K562 (cell line): ENCODE measurements at regions not wholly inside any gene's neighbourhood (a gene's known extent, or its start where the extent isn't known, plus 50 kb on each side); places are given as distances from the start of the nearest gene placed in this dataset.

ENCODE experiments used
- EZH2 ChIP-seq: IDR thresholded peaks from 2 replicates; pipeline ENCODE4 v1.6.1; 2012; ENCODE audit warnings: low read depth, mild to moderate bottlenecking, inconsistent platforms, low read length, borderline replicate concordance
- JUND ChIP-seq, 2 experiments: IDR thresholded peaks; 2 replicates in 1 of 2; 3 replicates in 1 of 2; pipeline ENCODE4 v1.6.1; 2011; ENCODE audit warnings: borderline replicate concordance in 2 of 2, low read depth in 2 of 2, low read length in 2 of 2, improper control_type of control experiment in 1 of 2, missing biosample characterization in 1 of 2, missing genetic modification characterization in 1 of 2, missing genetic modification reagents in 1 of 2
- MYBL2 ChIP-seq, 2 experiments: fragments of 450-650 bp in 1 of 2; sonication (generic) in 1 of 2; formaldehyde crosslinking in 1 of 2; IDR thresholded peaks; 2 replicates each; pipeline versions ENCODE4 v1.6.1 to v1.8.1; 2017 to 2022; ENCODE audit warnings: borderline replicate concordance in 1 of 2, inconsistent platforms in 1 of 2, low read depth in 1 of 2, mild to moderate bottlenecking in 1 of 2, missing genetic modification reagents in 1 of 2, moderate library complexity in 1 of 2
- TF ChIP-seq, protein P1 (sequence below), 3 experiments: IDR thresholded peaks in 2 of 3; conservative IDR thresholded peaks in 1 of 3; 2 replicates each; pipeline ENCODE4 v1.5.1; 2011 to 2012; ENCODE audit warnings: low read length in 3 of 3, mild to moderate bottlenecking in 3 of 3, control low read depth in 2 of 3, improper control_type of control experiment in 1 of 3, inconsistent platforms in 1 of 3, low read depth in 1 of 3, mixed read lengths in 1 of 3, moderate library complexity in 1 of 3; ENCODE audit not compliant: insufficient read depth in 2 of 3
- TF ChIP-seq, protein P2 (sequence below): sonication (generic); formaldehyde crosslinking; IDR thresholded peaks from 2 replicates; pipeline ENCODE4 v1.5.0; 2020; ENCODE audit warnings: missing genetic modification reagents

DNA sequence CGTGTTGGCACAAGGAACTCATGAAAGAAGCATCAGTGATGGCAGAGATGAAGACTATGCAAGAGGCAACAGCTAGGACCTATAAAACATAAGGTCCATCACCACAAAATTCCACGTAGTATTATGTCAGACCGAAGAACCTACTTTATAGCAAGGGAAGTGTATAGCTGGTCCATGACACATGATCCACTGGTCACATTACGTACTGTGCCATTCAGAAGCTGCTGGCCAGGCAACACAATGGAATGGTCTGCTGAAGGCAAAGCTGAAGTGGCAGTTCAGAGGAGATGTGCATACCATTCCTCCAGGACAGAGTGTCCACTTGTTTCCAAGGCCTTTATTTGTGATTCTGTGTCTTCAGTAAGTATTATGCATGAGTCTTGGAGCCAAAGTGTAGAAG, 215.5 kb upstream of the UGT8 start:
- TF ChIP-seq, protein P1, sequence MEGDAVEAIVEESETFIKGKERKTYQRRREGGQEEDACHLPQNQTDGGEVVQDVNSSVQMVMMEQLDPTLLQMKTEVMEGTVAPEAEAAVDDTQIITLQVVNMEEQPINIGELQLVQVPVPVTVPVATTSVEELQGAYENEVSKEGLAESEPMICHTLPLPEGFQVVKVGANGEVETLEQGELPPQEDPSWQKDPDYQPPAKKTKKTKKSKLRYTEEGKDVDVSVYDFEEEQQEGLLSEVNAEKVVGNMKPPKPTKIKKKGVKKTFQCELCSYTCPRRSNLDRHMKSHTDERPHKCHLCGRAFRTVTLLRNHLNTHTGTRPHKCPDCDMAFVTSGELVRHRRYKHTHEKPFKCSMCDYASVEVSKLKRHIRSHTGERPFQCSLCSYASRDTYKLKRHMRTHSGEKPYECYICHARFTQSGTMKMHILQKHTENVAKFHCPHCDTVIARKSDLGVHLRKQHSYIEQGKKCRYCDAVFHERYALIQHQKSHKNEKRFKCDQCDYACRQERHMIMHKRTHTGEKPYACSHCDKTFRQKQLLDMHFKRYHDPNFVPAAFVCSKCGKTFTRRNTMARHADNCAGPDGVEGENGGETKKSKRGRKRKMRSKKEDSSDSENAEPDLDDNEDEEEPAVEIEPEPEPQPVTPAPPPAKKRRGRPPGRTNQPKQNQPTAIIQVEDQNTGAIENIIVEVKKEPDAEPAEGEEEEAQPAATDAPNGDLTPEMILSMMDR (IDR thresholded peaks at IDR 0.05 in 2 of 3, conservative IDR thresholded peaks at IDR 0.05 in 1 of 3; ENCODE audit: insufficient read depth in 2 of 3, low read depth in 1 of 3, low read length in 3 of 3) = no peak
- TF ChIP-seq JUND (IDR thresholded peaks at IDR 0.05; ENCODE audit: borderline replicate concordance, low read depth, low read length) = no peak
- TF ChIP-seq JUND (tag; IDR thresholded peaks at IDR 0.05; ENCODE audit: borderline replicate concordance, low read depth, low read length) = no peak
- TF ChIP-seq EZH2 = no peak
- no peak for TF ChIP-seq MYBL2 (IDR thresholded peaks at IDR 0.05; ENCODE audit: low read depth)
- TF ChIP-seq MYBL2 (CRISPR knock-in tag; IDR thresholded peaks at IDR 0.05; ENCODE audit: borderline replicate concordance) = no peak
- TF ChIP-seq, protein P2, sequence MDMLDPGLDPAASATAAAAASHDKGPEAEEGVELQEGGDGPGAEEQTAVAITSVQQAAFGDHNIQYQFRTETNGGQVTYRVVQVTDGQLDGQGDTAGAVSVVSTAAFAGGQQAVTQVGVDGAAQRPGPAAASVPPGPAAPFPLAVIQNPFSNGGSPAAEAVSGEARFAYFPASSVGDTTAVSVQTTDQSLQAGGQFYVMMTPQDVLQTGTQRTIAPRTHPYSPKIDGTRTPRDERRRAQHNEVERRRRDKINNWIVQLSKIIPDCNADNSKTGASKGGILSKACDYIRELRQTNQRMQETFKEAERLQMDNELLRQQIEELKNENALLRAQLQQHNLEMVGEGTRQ (CRISPR knock-in tag) = no peak
